BJ (cell line): ENCODE measurements at regions not wholly inside any gene's neighbourhood (a gene's known extent, or its start where the extent isn't known, plus 50 kb on each side); places are given as distances from the start of the nearest gene placed in this dataset.

Experiments used
- CTCF ChIA-PET: fragments of 350-600 bp; formaldehyde crosslinking; extraction: SDS; loops from one replicate; lab custom pipeline; 2021; ENCODE audit warnings: antibody characterized with exemption, inconsistent platforms; lab: Yijun Ruan, JAX
- POLR2A ChIA-PET: fragments of 300-600 bp; sonication (Branson Sonifier 250); formaldehyde crosslinking; extraction: SDS; loops from one replicate; lab custom pipeline; 2021; ENCODE audit warnings: antibody characterized with exemption; lab: Charles Lee
- DNase-seq: peaks from one replicate; pipeline ENCODE4 v3.0.0-alpha.2; 2011; ENCODE audit warnings: low read depth
- H3K27me3 ChIP-seq: 2 replicates; pipeline ENCODE4 v1.6.0; 2011; ENCODE audit warnings: low read length; ENCODE audit not compliant: control insufficient read depth, insufficient read depth
- H3K36me3 ChIP-seq: 2 replicates; pipeline ENCODE4 v1.5.1; 2011; ENCODE audit warnings: low read length; ENCODE audit not compliant: control insufficient read depth, insufficient read depth
- H3K4me3 ChIP-seq: 2 replicates; pipeline ENCODE4 v1.5.1; 2011; ENCODE audit warnings: low read depth, mild to moderate bottlenecking, control low read depth, low read length
- TF ChIP-seq, protein P1 (sequence below): IDR thresholded peaks from 2 replicates; pipeline ENCODE4 v1.5.1; 2011; ENCODE audit warnings: low read depth, mild to moderate bottlenecking, control low read depth, inconsistent platforms, low read length, moderate library complexity; ENCODE audit not compliant: insufficient read depth

DNA sequence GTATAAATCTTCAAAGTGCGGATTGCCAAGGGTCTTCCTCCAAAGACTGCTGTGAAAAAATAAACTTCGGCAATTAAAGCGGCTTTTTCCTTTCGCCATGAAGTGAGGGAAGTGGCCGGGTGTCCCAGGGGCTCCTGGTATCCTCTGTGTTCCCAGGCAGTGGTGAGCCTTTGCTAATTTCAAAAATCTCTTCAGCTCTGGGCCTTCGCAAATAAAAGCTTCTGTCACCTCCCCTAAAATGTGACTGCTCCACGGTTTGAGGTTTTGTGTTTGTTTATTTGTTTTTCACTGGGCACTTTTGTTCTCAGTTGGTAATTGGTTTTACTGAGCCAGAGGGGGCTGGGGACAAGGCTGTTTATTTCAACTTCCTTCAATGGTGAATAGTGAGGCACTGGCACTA, 270.1 kb upstream of the POU3F3 start:
- TF ChIP-seq, protein P1, sequence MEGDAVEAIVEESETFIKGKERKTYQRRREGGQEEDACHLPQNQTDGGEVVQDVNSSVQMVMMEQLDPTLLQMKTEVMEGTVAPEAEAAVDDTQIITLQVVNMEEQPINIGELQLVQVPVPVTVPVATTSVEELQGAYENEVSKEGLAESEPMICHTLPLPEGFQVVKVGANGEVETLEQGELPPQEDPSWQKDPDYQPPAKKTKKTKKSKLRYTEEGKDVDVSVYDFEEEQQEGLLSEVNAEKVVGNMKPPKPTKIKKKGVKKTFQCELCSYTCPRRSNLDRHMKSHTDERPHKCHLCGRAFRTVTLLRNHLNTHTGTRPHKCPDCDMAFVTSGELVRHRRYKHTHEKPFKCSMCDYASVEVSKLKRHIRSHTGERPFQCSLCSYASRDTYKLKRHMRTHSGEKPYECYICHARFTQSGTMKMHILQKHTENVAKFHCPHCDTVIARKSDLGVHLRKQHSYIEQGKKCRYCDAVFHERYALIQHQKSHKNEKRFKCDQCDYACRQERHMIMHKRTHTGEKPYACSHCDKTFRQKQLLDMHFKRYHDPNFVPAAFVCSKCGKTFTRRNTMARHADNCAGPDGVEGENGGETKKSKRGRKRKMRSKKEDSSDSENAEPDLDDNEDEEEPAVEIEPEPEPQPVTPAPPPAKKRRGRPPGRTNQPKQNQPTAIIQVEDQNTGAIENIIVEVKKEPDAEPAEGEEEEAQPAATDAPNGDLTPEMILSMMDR = no peak
- Histone ChIP-seq H3K27me3 (no peaks in the 10 kb centered on the region), H3K36me3 (no peaks in the 10 kb centered on the region), H3K4me3 (no peak overlapping the region)
- no peak for DNase-seq
- ChIA-PET CTCF (interaction anchor here (0.6 kb wide), 1 partner anchor 22 kb away, joined by 3 read pairs; no protein-coding TSS in a partner anchor), POLR2A (no interaction called here)

DNA sequence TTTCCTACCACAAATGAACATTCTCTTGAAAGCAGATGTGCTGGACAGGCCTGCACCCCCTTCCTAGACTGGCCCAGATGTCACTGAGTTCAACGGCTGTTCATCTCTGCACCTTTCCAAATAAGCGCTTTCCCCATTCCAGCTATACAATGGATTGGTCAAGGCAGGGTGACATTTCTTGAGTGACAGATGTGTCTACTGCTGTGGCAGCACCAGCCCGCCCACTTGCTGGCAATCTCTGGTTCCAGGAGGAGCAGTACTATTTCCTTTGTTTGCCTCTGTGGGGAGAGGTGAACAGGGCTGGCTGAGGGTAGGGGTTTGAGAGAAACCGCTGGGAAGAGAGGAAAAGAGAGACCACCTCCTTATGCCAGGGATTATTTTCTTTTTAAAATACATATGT, 269.5 kb upstream of the POU3F3 start:
- TF ChIP-seq, protein P1 = no peak
- Histone ChIP-seq H3K36me3 (no peaks in the 10 kb centered on the region), H3K27me3 (no peaks in the 10 kb centered on the region), H3K4me3 (no peak overlapping the region)
- POLR2A ChIA-PET = no interaction called here
- CTCF ChIA-PET = no interaction called here
- no peak for DNase-seq

DNA sequence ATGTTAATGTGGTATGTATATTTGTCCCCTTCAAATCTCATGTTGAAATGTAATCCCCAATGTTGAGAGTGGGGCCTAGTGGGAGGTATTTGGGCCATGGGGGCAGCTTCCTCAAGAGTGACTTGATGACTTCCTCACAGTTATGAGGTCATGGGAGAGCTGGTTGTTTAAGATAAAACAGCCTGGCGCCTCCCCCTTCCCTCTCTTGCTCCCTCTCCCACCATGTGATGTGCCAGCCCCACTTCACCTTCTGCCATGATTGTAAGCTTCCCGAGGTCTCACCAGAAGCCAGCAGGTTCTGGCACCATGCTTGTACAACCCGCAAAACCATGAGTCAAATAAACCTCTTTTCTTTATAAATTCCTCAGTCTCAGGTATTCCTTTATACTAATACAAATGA, 258.3 kb upstream of the POU3F3 start:
- TF ChIP-seq, protein P1 = no peak
- Histone ChIP-seq H3K4me3 (no peak overlapping the region), H3K36me3 (no peaks in the 10 kb centered on the region), H3K27me3 (no peaks in the 10 kb centered on the region)
- CTCF ChIA-PET = interaction anchor here (0.5 to 0.6 kb wide), 2 partner anchors 34 to 991 kb away, joined by 3 read pairs; no protein-coding TSS in a partner anchor
- POLR2A ChIA-PET = no interaction called here
- no peak for DNase-seq

DNA sequence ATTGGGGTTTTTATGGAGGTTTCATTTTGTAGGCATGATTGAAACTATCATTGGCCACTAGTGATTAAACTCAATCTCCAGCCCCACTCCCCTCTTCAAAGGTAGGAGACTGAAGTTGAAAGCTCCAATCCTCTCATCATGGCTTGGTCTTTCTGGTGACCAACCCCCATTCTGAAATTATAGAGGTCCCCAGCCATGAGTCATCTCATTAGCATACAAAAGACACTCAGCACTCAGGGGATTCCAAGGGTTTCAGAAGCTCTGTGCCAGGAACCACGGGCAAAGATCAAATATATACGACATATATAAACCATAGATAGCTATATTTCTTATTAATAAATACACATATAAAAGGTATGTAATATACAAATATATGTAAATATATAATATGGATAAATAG, 256.0 kb upstream of the POU3F3 start:
- no peak for DNase-seq
- Histone ChIP-seq H3K4me3 (no peak overlapping the region), H3K27me3 (no peaks in the 10 kb centered on the region), H3K36me3 (no peaks in the 10 kb centered on the region)
- CTCF ChIA-PET = no interaction called here
- POLR2A ChIA-PET = no interaction called here
- TF ChIP-seq, protein P1 = no peak

DNA sequence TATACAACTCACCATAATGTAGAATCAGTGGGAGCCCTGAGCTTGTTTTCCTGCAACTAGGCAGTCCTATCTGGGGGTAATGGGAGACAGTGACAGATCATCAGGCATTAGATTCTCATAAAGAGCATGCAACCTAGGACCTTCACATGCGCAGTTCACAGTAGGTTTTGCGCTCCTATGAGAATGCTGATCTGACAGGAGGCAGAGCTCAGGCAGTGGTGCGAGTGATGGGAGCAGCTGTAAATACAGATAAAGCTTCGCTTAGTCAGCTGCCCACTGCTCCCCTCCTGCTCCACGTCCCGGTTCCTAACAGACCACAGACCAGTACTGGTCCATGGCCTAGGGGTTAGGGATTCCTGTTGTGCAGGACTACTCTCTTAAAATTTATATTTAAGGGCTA, 255.3 kb upstream of the POU3F3 start:
- ChIA-PET CTCF (no interaction called here), POLR2A (no interaction called here)
- no peaks in the 10 kb centered on the region for H3K27me3 ChIP-seq
- DNase-seq = no peak
- TF ChIP-seq, protein P1 = no peak
- H3K36me3 ChIP-seq = no peaks in the 10 kb centered on the region
- no peak overlapping the region for H3K4me3 ChIP-seq
